H54 (cell line): ENCODE measurements at regions not wholly inside any gene's neighbourhood (a gene's known extent, or its start where the extent isn't known, plus 50 kb on each side); places are given as distances from the start of the nearest gene placed in this dataset.

ENCODE experiments used
- DNase-seq: peaks from one replicate; pipeline ENCODE4 v3.0.0; 2011; ENCODE audit warnings: low spot score, mixed read lengths; ENCODE audit not compliant: insufficient read length
- FAIRE-seq: peaks from 3 replicates; lab custom pipeline; 2011; peaks lifted over from hg19 to GRCh38; lab: Jason Lieb, UNC
- POLR2A ChIP-seq: IDR thresholded peaks from 2 replicates; pipeline ENCODE4 v1.6.1; 2011; ENCODE audit warnings: low read depth, mild to moderate bottlenecking, low read length

- TF ChIP-seq POLR2A = no peak
- no peak for FAIRE-seq
- DNase-seq = no peak
These were observed 72.3 kb downstream of the LINC00237 start for GRCh38 chr20:21033817-21034216.

- DNase-seq (no peak), FAIRE-seq (no peak)
- no peak for TF ChIP-seq POLR2A
These were observed 74.5 kb downstream of the LINC00237 start for GRCh38 chr20:21031666-21032065.

DNA sequence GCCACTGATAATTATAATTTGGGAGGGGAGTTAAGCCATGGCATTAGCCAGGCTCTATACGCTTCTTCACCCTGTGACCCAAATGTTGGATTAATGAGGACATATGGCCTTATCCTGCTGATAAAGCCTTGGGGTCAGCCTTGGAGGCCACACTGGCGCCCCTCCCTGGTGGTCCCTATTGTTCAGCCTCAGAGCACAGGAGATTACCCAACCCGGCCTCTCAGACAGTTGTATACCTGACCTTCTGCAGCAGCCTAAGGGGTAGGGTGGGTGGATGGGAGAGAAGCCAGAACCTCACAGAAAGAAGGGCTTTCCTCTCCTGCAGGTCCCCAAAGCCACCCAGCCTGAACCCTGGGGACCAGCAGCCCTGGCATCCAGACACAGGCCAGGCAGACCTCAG, 76.8 kb downstream of the LINC00237 start:
- TF ChIP-seq POLR2A = no peak
- DNase-seq (no peak), FAIRE-seq (no peak)

GRCh38 chr20:21028921-21029320, 77.2 kb downstream of the LINC00237 start:
- DNase-seq (no peak), FAIRE-seq (no peak)
- TF ChIP-seq POLR2A = no peak

DNA sequence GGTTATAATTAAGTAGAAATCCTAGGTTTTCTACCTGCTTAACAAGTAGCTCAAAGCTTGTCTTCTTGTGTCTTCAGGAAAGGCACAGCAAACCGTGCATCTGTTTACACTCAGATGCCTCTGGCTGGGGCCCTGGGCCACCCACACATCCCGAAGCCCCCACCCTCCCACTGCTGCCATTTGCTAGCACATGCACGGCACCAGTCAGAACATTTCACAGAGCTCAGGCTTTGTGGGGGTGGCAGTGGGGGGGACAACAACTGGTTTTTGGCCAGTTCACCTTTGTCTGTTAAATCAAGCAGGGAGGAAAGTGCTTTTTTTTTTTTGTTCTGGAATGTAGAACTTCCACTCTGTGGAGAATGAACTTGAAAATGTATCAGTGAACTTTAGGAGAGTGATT, 77.7 kb downstream of the LINC00237 start:
- DNase-seq (no peak), FAIRE-seq (no peak)
- TF ChIP-seq POLR2A = no peak

DNA sequence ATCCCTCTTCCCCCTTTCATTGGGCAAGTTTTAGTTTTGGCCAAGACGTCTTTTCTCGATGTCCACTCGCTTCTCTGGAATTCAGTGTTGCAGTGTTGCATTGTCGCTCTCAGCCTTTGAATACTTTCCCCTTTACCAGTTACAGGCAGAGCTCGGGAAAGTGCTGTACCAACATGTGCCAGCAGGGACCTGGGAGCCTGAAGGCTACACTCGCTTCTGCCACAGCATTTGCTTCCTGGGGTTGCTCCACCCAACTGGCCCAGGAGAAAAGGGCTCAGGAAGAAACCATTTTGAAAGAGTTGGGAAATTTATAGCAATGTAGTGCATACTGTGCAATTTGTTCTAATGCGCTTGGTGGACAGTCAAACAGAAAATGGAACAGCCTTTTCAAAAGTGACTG, 78.6 kb downstream of the LINC00237 start:
- DNase-seq (peak; percentile 54), FAIRE-seq (no peak)
- no peak for TF ChIP-seq POLR2A

DNA sequence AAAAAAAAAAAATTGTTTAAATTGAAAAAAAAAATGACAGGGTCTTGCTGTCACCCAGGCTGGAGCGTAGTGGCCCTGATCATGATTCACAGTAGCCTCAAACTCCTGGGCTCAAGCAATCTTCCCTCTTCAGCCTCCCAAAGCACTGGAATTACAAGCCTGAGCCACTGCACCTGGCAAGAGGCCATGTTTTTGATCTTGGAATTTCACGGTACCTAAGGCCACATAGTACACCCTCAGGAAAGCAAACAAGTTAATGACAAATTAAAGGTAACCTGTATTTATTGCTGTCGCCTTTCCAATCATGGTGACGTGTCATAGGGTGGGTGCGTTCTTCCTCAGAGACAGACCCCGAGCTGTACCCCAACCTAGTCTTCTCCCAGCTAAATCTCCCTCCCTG, 79.2 kb downstream of the LINC00237 start:
- DNase-seq = no peak
- no peak for TF ChIP-seq POLR2A
- no peak for FAIRE-seq

- no peak for TF ChIP-seq POLR2A
- no peak for DNase-seq
- FAIRE-seq = no peak
These were observed 81.7 kb downstream of the LINC00237 start for GRCh38 chr20:21024420-21024819.

- DNase-seq (no peak), FAIRE-seq (no peak)
- no peak for TF ChIP-seq POLR2A
These were observed 83.2 kb downstream of the LINC00237 start for GRCh38 chr20:21022925-21023324.

DNA sequence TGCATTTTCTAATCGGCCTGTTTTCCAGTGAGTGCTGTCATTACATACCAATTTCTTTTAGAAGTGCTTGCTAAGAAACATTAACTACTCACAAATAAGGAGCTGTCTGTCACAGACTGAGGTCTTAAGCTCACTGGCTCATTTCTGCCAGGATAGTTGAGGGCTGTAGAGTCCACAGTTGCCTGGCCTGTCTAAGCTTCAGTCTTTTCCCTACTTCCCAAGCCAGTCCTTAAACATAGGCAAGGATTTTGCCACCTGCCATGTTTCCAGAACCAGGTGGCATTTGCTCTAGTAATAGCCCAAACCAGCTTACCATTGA, 84.7 kb downstream of the LINC00237 start:
- DNase-seq = no peak
- FAIRE-seq = no peak
- no peak for TF ChIP-seq POLR2A

GRCh38 chr20:21020659-21021471, 85.3 kb downstream of the LINC00237 start:
- DNase-seq (no peak), FAIRE-seq (no peak)
- no peak for TF ChIP-seq POLR2A

DNA sequence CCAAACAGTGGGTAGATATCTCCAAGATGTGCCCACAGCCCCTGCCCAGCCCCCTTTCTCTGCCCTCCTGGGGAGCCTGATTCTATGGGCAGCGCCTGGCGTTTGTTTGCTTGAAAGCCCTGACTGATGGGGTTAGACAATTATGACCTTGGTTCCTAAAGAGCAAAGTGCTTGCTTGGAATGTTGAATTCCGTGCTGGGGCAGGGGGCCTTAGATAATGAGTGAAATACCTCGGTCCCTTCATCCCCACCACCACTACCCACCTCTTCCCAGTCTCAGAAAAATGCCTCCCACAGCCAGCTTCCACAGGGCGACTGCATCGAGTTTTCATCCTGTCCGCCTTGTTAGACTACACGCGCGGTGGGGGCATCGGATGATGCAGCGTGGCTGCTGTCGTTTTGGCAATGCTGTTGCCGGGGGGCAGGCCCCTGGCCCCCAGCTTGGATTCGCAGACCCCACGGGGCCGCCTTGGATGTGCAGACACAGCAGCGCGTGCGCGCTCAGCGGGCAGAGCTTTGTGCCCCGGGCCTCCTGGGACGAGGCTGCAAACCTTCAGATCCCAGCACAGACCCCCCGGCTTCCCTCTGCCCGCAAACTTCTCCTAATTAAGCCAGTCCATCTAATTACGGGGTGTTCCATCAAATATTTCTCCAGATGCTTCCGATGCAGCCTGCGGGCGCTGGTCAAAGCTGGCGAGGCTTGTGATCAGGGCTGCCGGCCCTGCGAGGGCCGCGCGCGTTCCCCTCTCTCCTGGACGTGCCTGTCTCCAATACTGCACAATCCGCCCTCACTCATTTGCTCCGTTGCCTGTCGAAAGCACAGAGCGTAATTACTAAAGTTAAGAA, 86.1 kb downstream of the LINC00237 start:
- no peak for DNase-seq
- TF ChIP-seq POLR2A = no peak
- no peak for FAIRE-seq

DNA sequence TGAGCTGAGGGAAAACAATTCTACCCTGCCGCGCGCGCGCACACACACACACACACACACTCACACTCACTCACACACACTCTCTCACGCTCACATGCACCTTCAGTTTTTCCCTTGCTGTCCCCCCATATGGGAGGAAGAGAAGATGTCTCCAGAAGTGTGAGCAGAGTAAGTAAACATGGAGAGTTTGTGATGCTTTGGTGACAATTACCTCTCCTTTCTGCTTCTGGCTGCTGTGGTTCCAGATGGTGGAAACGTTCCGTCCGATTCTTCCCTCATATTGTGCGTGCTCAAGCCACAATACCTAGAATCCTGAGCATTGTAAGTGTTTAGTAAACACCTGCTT, 86.7 kb downstream of the LINC00237 start:
- FAIRE-seq (no peak), DNase-seq (no peak)
- TF ChIP-seq POLR2A = no peak

DNA sequence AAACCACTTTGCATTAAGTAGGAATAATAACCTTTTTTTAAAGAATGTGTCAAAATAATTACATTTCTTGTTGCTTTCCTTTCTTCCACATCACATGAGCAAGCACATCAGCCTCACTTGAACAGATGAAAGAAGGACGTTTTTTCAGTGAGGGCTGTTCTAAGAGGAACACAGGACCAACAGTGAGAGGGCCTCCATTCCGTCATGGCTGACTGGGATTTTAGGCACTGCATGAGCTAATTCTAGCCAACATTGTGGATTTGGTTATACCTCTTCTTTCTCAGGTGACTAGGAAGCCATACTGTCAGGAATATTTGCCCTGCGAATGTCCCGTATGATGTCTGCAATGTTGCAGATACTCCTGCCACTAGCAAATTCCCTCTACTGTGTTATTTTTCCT, 87.6 kb downstream of the LINC00237 start:
- TF ChIP-seq POLR2A = no peak
- FAIRE-seq (no peak), DNase-seq (no peak)
